SJCRH30 (cell line): ENCODE measurements at regions not wholly inside any gene's neighbourhood (a gene's known extent, or its start where the extent isn't known, plus 50 kb on each side); places are given as distances from the start of the nearest gene placed in this dataset.
A peak's percentile ranks its signal among the peaks of the same experiment; 100 is the strongest.

Experiments used
- DNase-seq, 2 experiments: peaks; one replicate each; pipeline ENCODE4 v3.0.0-alpha.2; 2015 to 2020
- H3K27ac ChIP-seq: fragments of 250-450 bp; sonication (Bioruptor Pico); 2 replicates; pipeline ENCODE4 v1.5.1; 2020; ENCODE audit warnings: mild to moderate bottlenecking, moderate library complexity
- H3K27me3 ChIP-seq: fragments of 250-450 bp; sonication (Bioruptor Pico); 2 replicates; pipeline ENCODE4 v1.5.1; 2020; ENCODE audit warnings: mild to moderate bottlenecking, moderate library complexity
- H3K36me3 ChIP-seq: fragments of 250-450 bp; sonication (Bioruptor Pico); 2 replicates; pipeline ENCODE4 v1.5.1; 2020; ENCODE audit warnings: mild to moderate bottlenecking, moderate library complexity
- H3K4me1 ChIP-seq: fragments of 250-450 bp; sonication (Bioruptor Pico); 2 replicates; pipeline ENCODE4 v1.5.1; 2020; ENCODE audit warnings: mild to moderate bottlenecking, moderate library complexity
- H3K4me3 ChIP-seq: fragments of 250-450 bp; sonication (Bioruptor Pico); 2 replicates; pipeline ENCODE4 v1.5.1; 2020; ENCODE audit warnings: mild to moderate bottlenecking, moderate library complexity
- H3K9me3 ChIP-seq: fragments of 250-450 bp; sonication (Bioruptor Pico); replicated peaks from 2 replicates; pipeline ENCODE4 v1.5.1; 2020; ENCODE audit warnings: mild to moderate bottlenecking, moderate library complexity

DNA sequence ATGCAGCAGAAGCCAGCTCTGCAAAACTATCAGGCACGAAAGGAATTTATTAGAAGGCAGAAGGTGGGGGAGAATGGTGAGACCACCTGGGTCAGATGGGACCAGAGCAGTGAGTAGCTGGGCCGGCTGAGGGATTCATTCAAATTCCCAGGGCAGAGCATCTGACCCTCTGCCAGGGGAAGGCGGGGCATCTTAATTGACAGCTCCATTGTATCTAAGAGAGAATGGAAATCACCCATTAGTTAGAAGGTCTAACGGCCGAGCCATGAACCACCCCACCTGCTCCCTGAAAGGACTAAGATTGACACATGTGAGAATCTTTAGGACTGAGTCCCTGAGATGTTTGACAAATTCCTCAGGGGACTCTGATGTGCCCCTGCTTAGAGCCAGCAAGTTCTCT is 83.7 kb downstream of the PHETA1 start:
- H3K9me3 ChIP-seq, result no peaks in the 10 kb centered on the region
- no peak for DNase-seq
- H3K36me3 ChIP-seq, result no peaks in the 10 kb centered on the region
- H3K27me3 ChIP-seq, result no peaks in the 10 kb centered on the region
- no peak overlapping the region for H3K27ac ChIP-seq
- no peaks in the 10 kb centered on the region for H3K4me1 ChIP-seq
- no peak overlapping the region for H3K4me3 ChIP-seq

DNA sequence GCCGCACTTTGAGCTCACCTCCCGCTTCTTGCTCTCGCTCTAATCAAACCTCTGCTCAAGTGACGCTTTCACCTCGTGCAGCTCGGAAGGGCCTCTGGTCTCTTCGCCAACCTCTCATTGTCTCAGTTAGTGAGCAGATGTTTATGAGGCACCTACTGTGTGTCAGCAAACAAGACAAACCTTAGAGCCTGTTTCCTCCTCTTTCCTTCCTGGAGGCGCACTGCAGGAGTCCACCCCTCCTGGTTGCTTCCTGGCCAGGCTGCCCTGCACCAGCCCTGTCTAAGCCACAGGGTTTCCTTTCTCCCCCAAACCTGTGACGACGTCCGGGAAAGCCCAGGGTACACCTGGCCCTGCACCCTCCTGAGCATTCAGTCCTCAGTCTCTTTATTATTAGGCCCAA is 84.2 kb downstream of the PHETA1 start:
- Histone ChIP-seq H3K36me3 (no peaks in the 10 kb centered on the region), H3K4me3 (no peak overlapping the region), H3K9me3 (no peaks in the 10 kb centered on the region), H3K27me3 (no peaks in the 10 kb centered on the region), H3K4me1 (no peaks in the 10 kb centered on the region), H3K27ac (no peak overlapping the region)
- no peak for DNase-seq

DNA sequence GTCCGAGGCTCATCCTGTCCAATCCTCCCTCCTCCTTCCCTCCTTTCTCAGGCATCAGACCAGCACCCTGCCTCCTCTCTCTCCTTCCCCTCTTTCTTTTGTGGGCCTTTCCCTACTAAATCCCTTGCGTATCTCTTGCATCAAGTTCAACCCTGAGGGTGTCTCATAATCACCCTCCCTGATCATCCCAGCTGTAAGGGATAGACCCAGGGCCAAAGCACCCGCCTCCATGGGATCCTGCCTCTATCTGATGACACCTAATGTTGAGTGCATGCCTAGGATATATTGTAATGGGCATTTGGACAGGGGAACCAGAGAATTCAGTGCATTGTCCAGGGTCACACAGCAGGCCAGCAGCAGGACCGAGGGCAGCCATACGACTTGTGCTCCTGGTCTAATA is 84.9 kb downstream of the PHETA1 start:
- H3K9me3 ChIP-seq, result no peaks in the 10 kb centered on the region
- H3K27ac ChIP-seq, result no peak overlapping the region
- H3K4me1 ChIP-seq, result no peaks in the 10 kb centered on the region
- H3K4me3 ChIP-seq, result no peak overlapping the region
- no peaks in the 10 kb centered on the region for H3K36me3 ChIP-seq
- H3K27me3 ChIP-seq, result no peaks in the 10 kb centered on the region
- DNase-seq, result no peak

GRCh38 chr12:111283521-111283920 is 85.4 kb downstream of the PHETA1 start:
- Histone ChIP-seq H3K36me3 (no peaks in the 10 kb centered on the region), H3K4me3 (no peak overlapping the region), H3K9me3 (no peaks in the 10 kb centered on the region), H3K4me1 (no peaks in the 10 kb centered on the region), H3K27me3 (no peaks in the 10 kb centered on the region), H3K27ac (no peak overlapping the region)
- no peak for DNase-seq

DNA sequence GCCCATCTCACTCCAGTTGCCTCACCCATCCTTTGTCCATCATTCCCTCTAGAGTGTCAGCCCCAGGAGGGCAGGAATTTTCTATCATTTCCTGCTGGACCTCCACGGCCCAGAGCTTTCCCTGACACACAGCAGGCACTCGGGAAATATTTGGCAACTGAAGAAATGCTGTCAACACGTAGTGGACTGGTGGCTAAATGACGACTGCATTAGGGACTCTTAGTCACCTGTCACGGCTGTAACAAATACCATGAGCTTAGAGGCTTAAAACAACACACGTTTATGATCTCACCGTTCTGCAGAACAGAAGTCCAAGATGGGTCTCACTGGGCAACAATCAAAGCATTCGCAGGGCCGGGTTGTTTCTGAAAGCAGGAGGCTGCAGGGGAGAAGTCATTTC is 91.3 kb downstream of the PHETA1 start:
- Histone ChIP-seq H3K36me3 (no peaks in the 10 kb centered on the region), H3K27ac (no peak overlapping the region), H3K4me3 (no peak overlapping the region)

GRCh38 chr12:111276146-111276545 is 92.7 kb downstream of the PHETA1 start:
- Histone ChIP-seq H3K9me3 (no peaks in the 10 kb centered on the region), H3K4me3 (no peak overlapping the region), H3K4me1 (no peaks in the 10 kb centered on the region), H3K27ac (no peak overlapping the region), H3K36me3 (no peaks in the 10 kb centered on the region), H3K27me3 (no peaks in the 10 kb centered on the region)
- no peak for DNase-seq

More for the DNA sequence above, 91.3 kb downstream of the PHETA1 start:
- Histone ChIP-seq H3K27me3 (no peaks in the 10 kb centered on the region), H3K9me3 (no peaks in the 10 kb centered on the region), H3K4me1 (no peaks in the 10 kb centered on the region)
- no peak for DNase-seq

GRCh38 chr12:111275308-111275707 is 93.6 kb downstream of the PHETA1 start:
- Histone ChIP-seq H3K27me3 (no peaks in the 10 kb centered on the region), H3K4me1 (no peaks in the 10 kb centered on the region), H3K9me3 (no peaks in the 10 kb centered on the region), H3K27ac (no peak overlapping the region), H3K36me3 (no peaks in the 10 kb centered on the region), H3K4me3 (no peak overlapping the region)
- DNase-seq, result no peak

GRCh38 chr12:111274777-111275176 is 94.1 kb downstream of the PHETA1 start:
- no peaks in the 10 kb centered on the region for H3K4me1 ChIP-seq
- H3K27ac ChIP-seq, result no peak overlapping the region
- H3K4me3 ChIP-seq, result no peak overlapping the region
- no peak for DNase-seq
- H3K36me3 ChIP-seq, result no peaks in the 10 kb centered on the region
- no peaks in the 10 kb centered on the region for H3K27me3 ChIP-seq
- no peaks in the 10 kb centered on the region for H3K9me3 ChIP-seq

DNA sequence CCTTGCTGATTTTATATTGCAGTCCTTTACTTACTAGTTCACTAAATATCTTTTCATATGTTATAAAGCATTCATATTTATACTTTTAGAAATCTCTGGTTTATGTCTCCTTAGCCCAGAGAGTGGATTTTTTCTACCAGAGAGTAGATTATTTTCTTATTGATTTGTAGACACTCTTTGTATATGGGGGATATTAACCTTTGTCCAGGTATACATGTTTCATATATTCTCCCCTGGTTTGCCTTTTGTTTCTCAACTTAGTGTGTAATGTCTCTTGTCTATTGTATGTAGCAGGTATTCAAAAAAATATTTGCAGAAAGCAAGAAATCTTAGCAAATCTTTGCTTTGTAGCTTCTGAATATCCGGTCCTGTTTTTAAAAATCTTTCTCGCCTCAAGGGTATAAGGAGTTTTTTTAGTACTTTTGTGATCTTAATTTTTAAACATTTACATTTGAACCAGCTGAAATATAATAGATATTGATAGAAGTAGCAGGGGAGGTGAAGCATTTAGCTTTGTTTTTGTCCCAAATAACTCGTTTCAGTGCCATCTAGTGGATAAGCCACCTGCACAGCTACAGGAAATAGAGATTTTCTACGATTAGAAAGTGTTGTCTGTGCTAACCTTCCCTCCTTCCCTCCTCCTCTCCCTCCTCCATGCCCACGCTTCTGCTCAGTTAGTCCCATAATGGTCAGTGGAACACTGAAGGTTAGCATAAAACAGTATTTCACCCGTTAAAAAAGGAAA is 97.0 kb downstream of the PHETA1 start:
- no peak overlapping the region for H3K27ac ChIP-seq
- no peaks in the 10 kb centered on the region for H3K27me3 ChIP-seq

GRCh38 chr12:111270774-111271173 is 98.1 kb downstream of the PHETA1 start:
- H3K4me3 ChIP-seq, result no peak overlapping the region

More for the DNA sequence above, 97.0 kb downstream of the PHETA1 start:
- H3K9me3 ChIP-seq, result no peaks in the 10 kb centered on the region
- H3K4me1 ChIP-seq, result no peaks in the 10 kb centered on the region
- H3K36me3 ChIP-seq, result no peaks in the 10 kb centered on the region
- no peak overlapping the region for H3K4me3 ChIP-seq
- DNase-seq, result no peak

GRCh38 chr12:111270239-111270638 is 98.7 kb downstream of the PHETA1 start:
- no peak for DNase-seq
- no peaks in the 10 kb centered on the region for H3K4me1 ChIP-seq
- no peak overlapping the region for H3K27ac ChIP-seq
- no peaks in the 10 kb centered on the region for H3K9me3 ChIP-seq
- H3K27me3 ChIP-seq, result no peaks in the 10 kb centered on the region
- H3K4me3 ChIP-seq, result no peak overlapping the region
- no peaks in the 10 kb centered on the region for H3K36me3 ChIP-seq

More at GRCh38 chr12:111270774-111271173, 98.1 kb downstream of the PHETA1 start:
- Histone ChIP-seq H3K27me3 (no peaks in the 10 kb centered on the region), H3K9me3 (no peaks in the 10 kb centered on the region), H3K4me1 (no peaks in the 10 kb centered on the region), H3K27ac (no peak overlapping the region), H3K36me3 (no peaks in the 10 kb centered on the region)
- DNase-seq, result no peak

- Histone ChIP-seq H3K4me1 (no peaks in the 10 kb centered on the region), H3K9me3 (no peaks in the 10 kb centered on the region), H3K27me3 (no peaks in the 10 kb centered on the region), H3K36me3 (no peaks in the 10 kb centered on the region), H3K27ac (no peak overlapping the region), H3K4me3 (no peak overlapping the region)
- DNase-seq, result no peak
Measured at GRCh38 chr12:111269718-111270117, 99.2 kb downstream of the PHETA1 start.

- H3K36me3 ChIP-seq, result no peaks in the 10 kb centered on the region
- H3K4me3 ChIP-seq, result no peak overlapping the region
- DNase-seq, result peak in 1 of 2 experiments; percentile 25
- H3K4me1 ChIP-seq, result no peaks in the 10 kb centered on the region
- no peaks in the 10 kb centered on the region for H3K9me3 ChIP-seq
- no peaks in the 10 kb centered on the region for H3K27me3 ChIP-seq
- H3K27ac ChIP-seq, result no peak overlapping the region
Measured at GRCh38 chr12:111268738-111269572, 99.9 kb downstream of the PHETA1 start.

- Histone ChIP-seq H3K27me3 (no peaks in the 10 kb centered on the region), H3K9me3 (no peaks in the 10 kb centered on the region), H3K36me3 (no peaks in the 10 kb centered on the region), H3K4me1 (no peaks in the 10 kb centered on the region), H3K27ac (no peak overlapping the region), H3K4me3 (no peak overlapping the region)
- DNase-seq, result no peak
Measured at GRCh38 chr12:111267144-111267543, 101.8 kb downstream of the PHETA1 start.

- DNase-seq, result no peak
- no peaks in the 10 kb centered on the region for H3K36me3 ChIP-seq
- no peaks in the 10 kb centered on the region for H3K9me3 ChIP-seq
- H3K4me3 ChIP-seq, result no peak overlapping the region
- H3K4me1 ChIP-seq, result no peaks in the 10 kb centered on the region
- H3K27ac ChIP-seq, result no peak overlapping the region
- no peaks in the 10 kb centered on the region for H3K27me3 ChIP-seq
Measured at GRCh38 chr12:111261911-111262676, 106.8 kb downstream of the PHETA1 start.
